HFFc6 (cell line): ENCODE measurements at regions not wholly inside any gene's neighbourhood (a gene's known extent, or its start where the extent isn't known, plus 50 kb on each side); places are given as distances from the start of the nearest gene placed in this dataset.

Experiments used
- DNase-seq: peaks from one replicate; pipeline ENCODE4 v3.0.0-alpha.2; 2018
- H3K27ac Mint-ChIP-seq: 2 replicates; pipeline ENCODE4 v1.8.0; 2020; ENCODE audit warnings: mild to moderate bottlenecking, mixed read lengths
- H3K27me3 Mint-ChIP-seq: 2 replicates; pipeline ENCODE4 v1.8.0; 2021; ENCODE audit warnings: mild to moderate bottlenecking, moderate library complexity, mixed read lengths; ENCODE audit not compliant: insufficient read depth
- H3K36me3 Mint-ChIP-seq: 2 replicates; pipeline ENCODE4 v1.8.0; 2021; ENCODE audit warnings: low read depth, mixed read lengths
- H3K4me1 Mint-ChIP-seq: 2 replicates; pipeline ENCODE4 v1.8.0; 2020; ENCODE audit warnings: low read depth, mixed read lengths
- H3K4me3 Mint-ChIP-seq: 2 replicates; pipeline ENCODE4 v1.8.0; 2020; ENCODE audit warnings: mild to moderate bottlenecking, moderate library complexity, mixed read lengths
- H3K9me3 Mint-ChIP-seq: 2 replicates; pipeline ENCODE4 v1.8.0; 2020; ENCODE audit warnings: mild to moderate bottlenecking, mixed read lengths
- TF ChIP-seq, protein P1 (sequence below): fragments of 200-600 bp; sonication (generic); IDR thresholded peaks from 2 replicates; pipeline ENCODE4 v1.5.0; 2021; ENCODE audit warnings: antibody characterized with exemption, mild to moderate bottlenecking

DNA sequence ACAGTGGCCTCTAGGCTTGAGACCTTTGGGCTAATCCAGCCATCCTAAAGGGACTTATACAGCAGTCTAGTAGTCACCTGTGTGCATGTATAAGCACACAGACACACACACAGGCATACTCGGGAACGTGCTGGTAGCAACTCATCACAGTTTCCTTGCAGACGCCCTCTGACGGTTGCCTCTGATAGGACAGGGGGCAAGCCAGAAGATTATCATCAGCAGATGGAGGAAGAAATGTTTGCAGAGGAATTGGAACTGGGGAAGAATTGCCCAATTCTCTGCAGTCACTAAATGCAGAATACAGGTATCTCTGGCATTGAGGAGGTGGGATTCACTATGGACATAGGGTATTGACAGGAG, 222.2 kb downstream of the C1orf94 start:
- TF ChIP-seq, protein P1, sequence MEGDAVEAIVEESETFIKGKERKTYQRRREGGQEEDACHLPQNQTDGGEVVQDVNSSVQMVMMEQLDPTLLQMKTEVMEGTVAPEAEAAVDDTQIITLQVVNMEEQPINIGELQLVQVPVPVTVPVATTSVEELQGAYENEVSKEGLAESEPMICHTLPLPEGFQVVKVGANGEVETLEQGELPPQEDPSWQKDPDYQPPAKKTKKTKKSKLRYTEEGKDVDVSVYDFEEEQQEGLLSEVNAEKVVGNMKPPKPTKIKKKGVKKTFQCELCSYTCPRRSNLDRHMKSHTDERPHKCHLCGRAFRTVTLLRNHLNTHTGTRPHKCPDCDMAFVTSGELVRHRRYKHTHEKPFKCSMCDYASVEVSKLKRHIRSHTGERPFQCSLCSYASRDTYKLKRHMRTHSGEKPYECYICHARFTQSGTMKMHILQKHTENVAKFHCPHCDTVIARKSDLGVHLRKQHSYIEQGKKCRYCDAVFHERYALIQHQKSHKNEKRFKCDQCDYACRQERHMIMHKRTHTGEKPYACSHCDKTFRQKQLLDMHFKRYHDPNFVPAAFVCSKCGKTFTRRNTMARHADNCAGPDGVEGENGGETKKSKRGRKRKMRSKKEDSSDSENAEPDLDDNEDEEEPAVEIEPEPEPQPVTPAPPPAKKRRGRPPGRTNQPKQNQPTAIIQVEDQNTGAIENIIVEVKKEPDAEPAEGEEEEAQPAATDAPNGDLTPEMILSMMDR: no peak
- Mint-ChIP-seq H3K9me3 (peaks cover 31% of the 10 kb centered on the region), H3K27ac (no peak overlapping the region), H3K4me1 (no peaks in the 10 kb centered on the region), H3K4me3 (no peak overlapping the region), H3K27me3 (no peaks in the 10 kb centered on the region; the same call in 1 of the 2 replicates), H3K36me3 (no peaks in the 10 kb centered on the region)
- no peak for DNase-seq

DNA sequence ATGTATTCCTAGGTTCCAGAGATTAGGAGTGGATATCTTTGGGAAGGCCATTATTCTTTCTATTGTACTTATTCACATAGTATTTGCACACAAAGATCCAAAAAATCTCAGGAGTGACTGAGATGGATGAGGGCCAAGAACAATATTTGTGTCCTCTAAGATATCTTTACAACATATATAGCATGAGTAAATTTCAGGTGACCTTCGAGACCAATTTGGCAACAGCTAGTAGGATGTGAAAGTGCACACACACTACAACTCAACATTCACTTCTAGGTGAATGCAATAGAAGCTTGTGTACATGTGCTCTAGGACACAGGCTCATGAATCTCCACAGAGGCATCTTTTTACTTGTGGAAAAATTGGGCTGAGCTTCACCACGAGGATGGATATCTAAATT, 224.0 kb downstream of the C1orf94 start:
- H3K27ac Mint-ChIP-seq: no peak overlapping the region
- H3K36me3 Mint-ChIP-seq: no peaks in the 10 kb centered on the region
- H3K4me1 Mint-ChIP-seq: no peaks in the 10 kb centered on the region
- peaks cover 44% of the 10 kb centered on the region for H3K9me3 Mint-ChIP-seq
- H3K27me3 Mint-ChIP-seq: no peaks in the 10 kb centered on the region; the same call in 1 of the 2 replicates
- TF ChIP-seq, protein P1: no peak
- H3K4me3 Mint-ChIP-seq: no peak overlapping the region
- DNase-seq: no peak

DNA sequence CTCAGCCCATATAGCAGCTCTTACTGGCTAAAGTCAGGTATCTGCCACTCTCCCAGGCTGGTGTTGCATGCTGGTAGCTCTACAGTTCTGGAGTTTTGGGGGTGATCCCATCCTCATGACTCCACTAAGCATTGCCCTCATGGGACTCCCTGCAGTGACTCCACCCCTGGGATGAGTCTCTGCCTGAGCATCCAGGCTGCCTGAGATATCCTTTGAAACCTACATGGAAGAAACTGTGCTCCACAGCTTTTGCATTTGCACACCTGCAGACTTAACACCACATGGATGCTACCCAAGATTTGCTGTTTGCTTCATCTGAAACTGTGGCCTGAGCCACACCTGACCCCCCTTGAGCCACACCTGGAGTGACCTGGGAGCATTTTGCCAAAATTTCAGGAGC, 226.4 kb downstream of the C1orf94 start:
- no peaks in the 10 kb centered on the region; the same call in 1 of the 2 replicates for H3K27me3 Mint-ChIP-seq
- no peaks in the 10 kb centered on the region for H3K4me1 Mint-ChIP-seq
- TF ChIP-seq, protein P1: no peak
- H3K4me3 Mint-ChIP-seq: no peak overlapping the region
- no peak for DNase-seq
- no peaks in the 10 kb centered on the region for H3K36me3 Mint-ChIP-seq
- H3K27ac Mint-ChIP-seq: no peak overlapping the region
- H3K9me3 Mint-ChIP-seq: peaks cover 50% of the 10 kb centered on the region

DNA sequence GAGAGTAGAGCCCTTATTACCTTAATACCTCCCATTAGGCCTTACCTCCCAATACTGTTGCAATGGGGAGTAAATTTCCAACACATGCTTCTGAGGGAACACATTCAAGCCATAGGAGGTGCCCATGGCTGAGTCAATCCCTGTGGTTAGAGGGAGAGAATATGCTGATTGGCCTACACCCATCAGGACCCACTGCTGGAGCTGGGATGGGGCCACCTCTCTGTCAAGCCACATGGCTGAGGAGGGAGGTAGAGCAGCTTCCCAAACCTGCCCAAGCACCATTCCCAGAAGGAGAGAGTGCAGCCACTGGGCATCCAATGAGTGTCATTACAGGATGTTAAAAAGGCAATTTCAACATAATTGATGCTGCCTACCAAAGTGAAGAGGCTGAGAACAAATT, 228.1 kb downstream of the C1orf94 start:
- Mint-ChIP-seq H3K4me3 (no peak overlapping the region), H3K27me3 (no peaks in the 10 kb centered on the region; the same call in 1 of the 2 replicates), H3K9me3 (peaks cover 60% of the 10 kb centered on the region), H3K27ac (no peak overlapping the region), H3K36me3 (no peaks in the 10 kb centered on the region), H3K4me1 (no peaks in the 10 kb centered on the region)
- TF ChIP-seq, protein P1: no peak
- DNase-seq: no peak

DNA sequence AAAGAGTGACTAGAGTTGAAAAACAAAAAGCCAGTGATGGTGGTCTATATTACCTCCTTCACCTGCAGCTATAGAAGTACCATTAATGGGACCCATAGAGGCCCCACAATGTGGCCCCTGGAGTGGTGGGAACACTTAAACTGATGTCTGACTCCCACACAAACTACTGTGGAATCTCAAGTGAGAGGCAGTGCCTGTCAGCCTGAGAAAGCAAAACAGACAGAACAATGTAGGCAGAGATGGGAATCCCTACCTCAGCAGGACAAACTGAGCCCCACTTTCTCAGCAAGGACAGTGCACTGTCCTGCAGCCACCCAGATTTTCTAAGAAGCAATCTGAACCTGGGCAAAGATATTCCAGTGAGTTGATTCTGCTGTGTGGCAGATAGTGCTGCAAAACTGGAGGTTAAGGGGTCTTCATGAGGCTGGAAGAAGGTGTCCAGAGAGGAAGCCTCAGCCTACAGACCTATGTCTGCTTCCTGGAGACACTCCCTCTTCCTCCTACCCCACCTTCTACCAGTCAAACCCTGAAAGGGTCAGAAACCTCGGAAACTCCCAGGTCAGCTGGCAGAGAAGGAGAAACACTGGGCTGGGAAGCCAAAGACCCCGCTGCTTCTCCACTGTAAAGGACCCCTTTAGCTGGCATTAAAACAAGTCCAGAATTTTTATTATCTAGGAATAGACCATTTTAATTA, 228.7 kb downstream of the C1orf94 start:
- no peaks in the 10 kb centered on the region; the same call in 1 of the 2 replicates for H3K27me3 Mint-ChIP-seq

More for the DNA sequence above, 228.7 kb downstream of the C1orf94 start:
- H3K9me3 Mint-ChIP-seq: peaks cover 55% of the 10 kb centered on the region
- no peak overlapping the region for H3K27ac Mint-ChIP-seq
- TF ChIP-seq, protein P1: no peak
- H3K4me1 Mint-ChIP-seq: no peaks in the 10 kb centered on the region
- DNase-seq: no peak
- H3K4me3 Mint-ChIP-seq: no peak overlapping the region
- no peaks in the 10 kb centered on the region for H3K36me3 Mint-ChIP-seq
